ENCODE measurements at regions not wholly inside any gene's neighbourhood (a gene's known extent, or its start where the extent isn't known, plus 50 kb on each side); places are given as distances from the start of the nearest gene placed in this dataset.

DNA sequence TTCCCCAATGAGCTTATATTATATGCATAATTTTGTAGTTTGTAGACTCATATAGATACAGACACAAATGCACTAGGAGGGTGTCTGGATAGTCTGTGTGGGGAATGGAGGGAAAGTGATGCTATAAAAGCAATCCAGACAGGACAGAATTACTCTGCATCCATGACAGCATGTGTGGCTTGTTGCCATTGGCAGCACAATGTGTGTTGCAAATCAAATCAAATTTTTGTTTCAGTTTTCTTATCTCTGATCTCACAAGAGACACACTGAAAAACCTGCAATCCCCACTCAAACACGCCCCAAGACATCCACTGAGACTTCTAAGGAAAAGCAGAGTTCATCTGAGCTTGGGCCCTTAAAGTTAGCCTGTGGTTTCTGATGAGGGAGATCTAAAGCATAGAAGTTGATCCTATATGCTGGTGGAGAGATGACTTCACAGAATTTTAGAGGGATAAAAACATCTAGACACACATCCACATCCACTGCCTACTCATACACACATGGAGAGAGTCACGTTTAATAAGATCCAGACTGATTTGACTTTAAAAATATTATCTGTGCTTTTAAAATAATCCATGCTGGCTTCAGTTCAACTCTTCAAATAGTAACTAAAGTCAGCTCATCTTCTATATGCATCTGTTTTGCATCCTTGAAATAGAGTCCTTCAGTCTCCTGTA, 313.0 kb upstream of the PLXNA2 start:
- H3K9me3 ChIP-seq, result no peaks in the 10 kb centered on the region
- no peaks in the 10 kb centered on the region for H3K27me3 ChIP-seq
- DNase-seq (no peak), ATAC-seq (no peak)
- no peak overlapping the region for H3K4me3 ChIP-seq
- peaks cover 0 to 4% (median 0%) of the 10 kb centered on the region in 9 donors for H3K4me1 ChIP-seq
- intact Hi-C loops (cut with DNase I), result no loop called here
- H3K36me3 ChIP-seq, result no peaks in the 10 kb centered on the region
- no peak overlapping the region for H3K27ac ChIP-seq
- 51 to 61% methylated on average over 2 of the region's 2 CpGs for WGBS, 2 donors
- TF ChIP-seq, protein P1, sequence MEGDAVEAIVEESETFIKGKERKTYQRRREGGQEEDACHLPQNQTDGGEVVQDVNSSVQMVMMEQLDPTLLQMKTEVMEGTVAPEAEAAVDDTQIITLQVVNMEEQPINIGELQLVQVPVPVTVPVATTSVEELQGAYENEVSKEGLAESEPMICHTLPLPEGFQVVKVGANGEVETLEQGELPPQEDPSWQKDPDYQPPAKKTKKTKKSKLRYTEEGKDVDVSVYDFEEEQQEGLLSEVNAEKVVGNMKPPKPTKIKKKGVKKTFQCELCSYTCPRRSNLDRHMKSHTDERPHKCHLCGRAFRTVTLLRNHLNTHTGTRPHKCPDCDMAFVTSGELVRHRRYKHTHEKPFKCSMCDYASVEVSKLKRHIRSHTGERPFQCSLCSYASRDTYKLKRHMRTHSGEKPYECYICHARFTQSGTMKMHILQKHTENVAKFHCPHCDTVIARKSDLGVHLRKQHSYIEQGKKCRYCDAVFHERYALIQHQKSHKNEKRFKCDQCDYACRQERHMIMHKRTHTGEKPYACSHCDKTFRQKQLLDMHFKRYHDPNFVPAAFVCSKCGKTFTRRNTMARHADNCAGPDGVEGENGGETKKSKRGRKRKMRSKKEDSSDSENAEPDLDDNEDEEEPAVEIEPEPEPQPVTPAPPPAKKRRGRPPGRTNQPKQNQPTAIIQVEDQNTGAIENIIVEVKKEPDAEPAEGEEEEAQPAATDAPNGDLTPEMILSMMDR (IDR thresholded peaks at IDR 0.05), result no peak

- TF ChIP-seq, protein P1 (IDR thresholded peaks at IDR 0.05), result no peak
- 43 to 58% methylated on average over 3 of the region's 3 CpGs for WGBS, 2 donors
- H3K36me3 ChIP-seq, result no peaks in the 10 kb centered on the region
- no peaks in the 10 kb centered on the region for H3K9me3 ChIP-seq
- H3K4me1 ChIP-seq, result peaks cover 0 to 4% (median 0%) of the 10 kb centered on the region in 9 donors
- ATAC-seq, result no peak
- H3K4me3 ChIP-seq, result no peak overlapping the region
- no peak overlapping the region for H3K27ac ChIP-seq
- H3K27me3 ChIP-seq, result no peaks in the 10 kb centered on the region
- no peak for DNase-seq
- intact Hi-C loops (cut with DNase I), result no loop called here
These were observed 313.5 kb upstream of the PLXNA2 start for GRCh38 chr1:208557723-208558094.

DNA sequence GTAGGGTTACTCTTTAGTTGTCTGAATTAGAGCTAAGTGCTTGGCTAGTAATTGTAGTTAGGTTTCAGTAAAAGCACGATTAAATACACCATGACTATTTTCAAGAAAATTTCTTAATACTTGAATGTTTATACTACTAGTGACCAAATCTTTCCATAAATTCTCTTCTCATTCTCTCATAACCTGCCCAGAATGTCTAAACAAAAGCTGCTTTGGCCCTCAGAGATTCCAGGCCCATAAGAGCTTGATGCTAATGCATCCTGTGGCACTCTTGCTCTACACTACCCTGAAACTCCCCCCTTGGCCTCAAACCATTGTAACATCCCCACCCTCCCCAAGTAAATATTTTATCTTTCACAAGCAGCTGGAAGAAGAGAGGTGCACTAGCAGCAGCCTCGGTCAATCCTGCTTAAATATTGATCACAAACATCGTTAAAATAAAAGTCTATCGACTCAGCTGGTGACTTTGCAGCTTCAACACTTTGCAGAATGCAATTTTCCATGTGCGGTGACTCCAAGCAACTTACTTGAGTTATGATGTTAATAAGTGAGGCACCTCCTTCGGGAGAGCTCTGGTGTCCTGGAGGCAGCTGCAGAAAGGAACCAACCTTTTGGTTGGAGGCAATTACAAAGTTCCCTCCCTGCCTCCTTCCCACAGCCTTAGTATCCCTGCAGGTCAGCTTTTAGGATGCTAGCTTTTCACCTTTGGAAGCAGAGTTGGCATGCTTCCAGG, 315.6 kb upstream of the PLXNA2 start:
- WGBS, 2 donors, result 94 to 96% methylated on average over 6 of the region's 6 CpGs
- no peaks in the 10 kb centered on the region for H3K4me1 ChIP-seq

GRCh38 chr1:208562151-208562960, 318.2 kb upstream of the PLXNA2 start:
- Histone ChIP-seq H3K27ac (no peak overlapping the region), H3K27me3 (no peaks in the 10 kb centered on the region), H3K4me3 (no peak overlapping the region), H3K9me3 (no peaks in the 10 kb centered on the region), H3K4me1 (no peaks in the 10 kb centered on the region), H3K36me3 (no peaks in the 10 kb centered on the region)
- TF ChIP-seq, protein P1 (IDR thresholded peaks at IDR 0.05), result no peak
- ATAC-seq (no peak), DNase-seq (no peak)
- 80 to 83% methylated on average over 3 of the region's 3 CpGs for WGBS, 2 donors
- intact Hi-C loops (cut with DNase I), result no loop called here

More for the DNA sequence above, 315.6 kb upstream of the PLXNA2 start:
- no peak for ATAC-seq
- H3K36me3 ChIP-seq, result no peaks in the 10 kb centered on the region
- TF ChIP-seq, protein P1 (IDR thresholded peaks at IDR 0.05), result no peak
- DNase-seq, result no peak
- intact Hi-C loops (cut with DNase I), result no loop called here
- H3K27me3 ChIP-seq, result no peaks in the 10 kb centered on the region
- no peak overlapping the region for H3K4me3 ChIP-seq
- no peaks in the 10 kb centered on the region for H3K9me3 ChIP-seq
- no peak overlapping the region for H3K27ac ChIP-seq

Measured in heart right ventricle (tissue), 16 donors.